HG02588 (cell line): ENCODE measurements at regions not wholly inside any gene's neighbourhood (a gene's known extent, or its start where the extent isn't known, plus 50 kb on each side); places are given as distances from the start of the nearest gene placed in this dataset.

Experiments
- ATAC-seq: cut with Tn5 transposase; IDR thresholded peaks from one replicate; pipeline ENCODE4 v1.9.1; 2021; ENCODE audit warnings: mild to moderate bottlenecking, moderate library complexity; ENCODE audit not compliant: unreplicated experiment

DNA sequence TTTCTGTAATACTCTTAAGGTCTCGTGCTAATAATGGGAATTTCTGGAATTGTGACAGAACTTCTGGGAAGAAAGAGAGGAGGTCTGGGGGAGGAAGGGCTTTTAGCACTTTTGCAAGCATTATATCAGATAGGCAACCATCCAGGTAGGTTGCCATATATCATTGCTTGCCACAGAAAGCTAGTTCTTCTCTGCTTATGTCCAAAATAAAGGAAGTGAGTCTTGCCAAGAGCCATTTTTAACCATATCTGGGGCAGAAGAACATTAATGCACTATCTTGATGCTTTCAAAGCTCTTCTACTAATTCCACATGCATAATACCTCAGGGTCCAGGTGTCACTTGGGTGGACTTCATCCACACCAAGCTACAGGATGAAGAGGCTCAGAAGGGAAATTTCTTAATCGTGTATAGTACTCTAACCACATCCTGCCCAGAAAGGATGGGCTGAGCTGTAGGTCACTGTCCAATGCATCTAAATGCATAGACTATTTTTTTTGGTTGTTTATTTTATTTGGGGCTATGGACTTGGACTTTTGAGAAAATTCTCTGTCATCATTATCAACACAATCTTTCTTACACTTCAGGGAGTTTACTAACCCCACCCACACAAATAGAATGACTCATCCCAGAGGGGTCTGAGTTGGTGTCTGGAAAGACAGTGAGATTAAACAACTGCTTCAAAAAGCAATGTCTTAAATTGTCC is 68.9 kb upstream of the ADO start:
- peak; percentile 44 for ATAC-seq

DNA sequence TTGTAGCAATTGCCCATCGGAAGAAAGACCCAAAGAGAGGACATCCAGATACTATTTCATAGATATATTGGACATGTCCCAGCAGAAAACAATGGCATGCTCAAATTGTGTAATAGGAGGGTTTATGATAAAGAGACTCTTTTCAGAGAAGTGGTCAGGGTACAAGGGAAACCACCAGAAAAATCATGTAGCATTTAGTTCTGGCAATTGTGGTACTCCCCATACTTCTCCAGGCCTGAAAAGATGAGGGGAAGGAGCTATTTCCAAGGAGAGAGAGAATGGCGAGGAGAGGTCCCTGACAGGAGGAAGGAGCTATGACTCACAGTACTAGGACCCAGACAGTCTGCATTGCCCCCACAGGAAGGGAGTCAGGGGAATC is 68.4 kb upstream of the ADO start:
- no peak for ATAC-seq

DNA sequence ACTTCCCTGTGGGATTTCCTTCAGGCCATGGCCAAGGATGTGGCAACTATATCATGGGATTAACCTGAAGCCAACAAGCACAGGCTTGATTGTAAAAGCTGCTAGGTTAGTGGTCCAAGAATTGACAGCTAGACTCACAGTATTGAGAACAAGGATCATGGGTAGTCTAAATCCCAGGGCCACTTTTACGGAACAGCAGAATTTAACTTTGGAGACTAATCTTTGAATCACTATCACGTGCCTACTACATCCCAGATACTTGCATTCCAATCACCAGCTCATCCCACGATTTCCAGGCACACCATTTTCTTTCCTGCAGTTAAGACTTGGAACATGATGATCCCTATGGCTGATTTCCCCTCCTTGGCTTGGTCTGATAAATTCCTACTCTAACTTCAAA is 65.6 kb upstream of the ADO start:
- no peak for ATAC-seq

DNA sequence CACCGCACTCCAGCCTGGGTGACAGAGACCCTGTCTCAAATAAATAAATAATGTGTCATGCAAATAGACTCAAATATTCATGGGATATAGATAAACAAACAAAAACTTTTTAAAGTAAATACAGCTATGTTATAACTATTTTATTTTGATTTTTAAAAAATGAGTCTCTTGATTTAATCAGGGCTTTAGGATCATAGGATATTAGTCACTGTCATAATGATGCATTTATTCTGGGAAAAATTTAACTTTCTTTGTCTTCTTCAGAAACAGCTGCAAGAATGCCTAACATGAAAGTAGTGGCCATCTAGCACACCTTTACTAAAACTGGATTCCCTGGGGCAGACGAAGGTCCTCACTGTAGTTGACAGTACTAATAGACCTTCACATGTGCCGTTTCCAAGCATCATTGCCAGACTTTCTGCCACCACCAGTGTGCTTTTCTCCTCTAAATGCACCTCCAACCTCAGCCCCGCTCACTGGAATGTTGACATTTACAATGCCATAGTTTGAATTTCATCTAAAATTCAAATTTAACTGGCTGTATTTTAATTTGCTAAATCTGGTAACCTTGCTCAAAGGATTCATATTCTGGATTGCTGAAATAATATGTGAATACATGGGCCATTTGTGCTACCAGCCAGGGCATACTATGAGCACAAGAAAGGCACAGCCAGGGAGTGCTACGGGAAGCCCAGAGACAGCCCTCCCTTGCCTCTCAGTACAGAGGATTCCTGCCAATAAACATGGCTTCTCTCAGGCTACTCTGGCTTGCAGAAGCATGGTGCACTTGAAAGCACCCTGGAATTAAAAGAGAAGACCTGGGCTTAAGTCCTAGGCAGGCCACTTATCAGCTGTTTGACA is 63.4 kb upstream of the ADO start:
- ATAC-seq: no peak

DNA sequence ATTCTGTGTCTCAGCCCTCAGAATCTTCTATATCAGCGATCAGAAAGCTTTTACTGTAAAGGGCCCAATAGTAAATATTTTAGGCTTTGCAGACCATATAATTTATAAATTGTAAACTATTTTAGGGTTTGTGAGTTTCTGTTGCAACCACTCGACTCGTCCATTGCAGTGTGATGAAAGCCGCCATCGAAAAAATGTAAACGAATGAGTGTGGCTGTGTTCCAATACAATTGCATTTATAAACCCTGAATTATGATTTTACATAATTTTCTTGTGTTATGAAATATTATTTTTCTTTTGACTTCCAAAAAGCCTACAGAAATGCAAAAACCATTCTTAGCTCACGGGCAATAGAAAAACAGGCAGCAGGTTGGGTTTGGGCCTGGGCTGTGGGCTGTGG is 62.5 kb upstream of the ADO start:
- ATAC-seq: no peak

DNA sequence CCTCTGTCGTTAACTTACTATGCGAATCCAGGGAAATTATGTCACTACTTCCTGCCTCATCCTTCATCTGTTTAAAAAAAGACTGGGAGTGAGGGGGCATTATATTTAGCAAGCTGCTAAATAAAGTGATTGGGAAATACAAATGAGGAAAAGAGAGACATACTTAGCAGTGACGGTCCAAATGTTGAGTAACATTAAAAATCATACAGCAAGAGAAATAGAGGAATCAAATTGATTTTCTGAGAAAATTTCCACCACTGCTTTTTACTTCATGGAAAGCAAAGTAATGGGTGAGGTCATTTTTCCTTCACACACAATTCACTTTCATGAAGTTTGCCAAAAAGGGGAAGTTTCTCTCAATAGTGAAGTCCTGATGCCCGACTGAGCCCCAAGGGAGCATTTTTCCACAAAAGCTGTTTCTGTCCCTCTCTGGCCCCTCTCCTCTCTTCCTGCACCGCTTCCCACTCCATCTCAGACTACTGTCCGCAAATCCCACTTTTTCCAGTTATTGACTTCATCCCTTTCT is 61.9 kb upstream of the ADO start:
- no peak for ATAC-seq

DNA sequence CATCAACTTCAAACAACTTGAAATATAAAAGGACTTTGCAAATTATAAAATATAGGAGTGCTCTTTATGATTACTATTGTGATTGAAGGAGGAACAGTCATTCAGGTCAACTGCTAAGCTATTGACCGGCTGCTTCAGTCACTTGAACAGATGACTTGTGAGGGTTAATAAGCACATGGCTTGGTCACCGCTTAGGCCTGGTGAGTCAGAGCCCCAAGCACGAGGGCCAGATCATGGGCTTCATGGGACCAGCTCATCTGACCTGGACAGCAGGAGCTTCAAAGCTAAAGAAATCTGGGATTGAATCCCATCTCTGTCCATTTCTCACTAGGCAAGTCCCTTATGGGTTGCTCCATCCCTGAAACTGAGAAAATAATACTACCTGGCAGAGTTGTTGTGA is 60.4 kb upstream of the ADO start:
- ATAC-seq: no peak

DNA sequence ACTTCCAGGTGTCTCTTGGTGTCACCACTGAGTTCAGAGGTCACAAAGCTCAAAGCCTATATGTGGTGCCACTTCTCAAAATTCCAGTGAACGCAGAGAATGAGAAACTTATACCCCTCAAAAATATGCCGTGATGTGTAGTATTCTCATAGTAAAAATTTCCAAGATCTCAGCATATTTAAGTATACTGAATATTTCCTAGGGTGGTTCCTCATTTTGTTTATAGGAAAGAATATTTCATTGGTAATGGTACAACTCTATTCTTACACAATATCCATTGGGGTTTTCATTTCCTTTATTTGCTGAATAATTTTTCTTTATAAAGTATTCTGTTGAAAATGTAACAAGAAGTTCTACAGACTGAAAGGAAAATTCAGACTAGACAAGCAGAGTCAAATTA is 58.9 kb upstream of the ADO start:
- ATAC-seq: no peak

DNA sequence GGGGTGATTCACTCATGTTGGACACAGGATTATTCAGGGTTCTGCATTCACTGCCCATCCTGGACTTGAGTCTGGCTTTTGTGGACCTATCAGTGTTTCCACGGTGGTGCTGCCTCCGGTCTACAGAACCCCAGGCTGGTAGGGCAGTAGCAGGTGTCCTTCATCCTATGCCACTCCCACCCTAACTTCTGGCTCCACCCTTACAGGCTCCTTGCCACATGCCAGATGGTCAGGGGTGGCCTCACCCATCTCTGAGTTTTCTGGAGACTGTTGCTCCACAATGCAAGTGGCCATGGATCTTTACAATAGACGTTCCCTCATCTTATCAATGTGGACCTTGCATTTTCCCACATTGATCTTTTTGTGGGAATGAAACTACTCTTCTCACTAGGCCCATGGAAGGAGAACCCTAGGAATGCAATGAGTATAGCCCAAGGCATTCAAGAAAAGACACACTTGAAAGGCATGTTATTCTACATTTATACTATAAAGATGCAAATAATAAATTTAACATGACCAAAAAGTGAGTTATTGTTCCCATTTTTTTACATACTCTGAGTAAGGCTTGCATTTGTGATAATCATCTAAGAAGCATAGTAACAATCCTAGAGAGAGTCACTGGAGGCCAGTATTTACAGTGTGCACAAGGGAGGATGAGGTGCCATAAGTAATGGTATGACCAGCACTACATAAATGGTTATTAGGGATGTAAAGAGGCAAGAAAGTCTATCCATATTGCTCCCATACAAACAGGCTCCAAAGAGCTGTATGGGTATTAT is 57.4 kb upstream of the ADO start:
- ATAC-seq: no peak

DNA sequence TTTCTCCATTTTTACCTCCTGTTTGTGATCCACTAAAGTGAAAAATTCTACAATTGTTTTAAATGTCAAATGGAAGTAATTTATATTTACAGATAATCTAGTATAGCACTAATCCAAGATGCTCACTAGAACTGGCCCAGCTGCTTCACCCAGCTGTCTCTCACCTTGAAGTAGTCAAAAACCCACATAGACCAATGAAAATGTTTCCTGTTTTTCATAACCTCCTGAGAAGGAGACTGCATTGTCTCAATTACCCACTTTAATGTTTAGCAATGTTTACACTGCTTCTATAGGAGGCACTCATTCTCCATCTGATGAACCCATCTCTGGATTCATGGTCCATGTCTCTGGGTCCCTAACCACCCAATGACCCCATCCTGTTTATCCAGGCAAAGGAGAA is 56.1 kb upstream of the ADO start:
- no peak for ATAC-seq

DNA sequence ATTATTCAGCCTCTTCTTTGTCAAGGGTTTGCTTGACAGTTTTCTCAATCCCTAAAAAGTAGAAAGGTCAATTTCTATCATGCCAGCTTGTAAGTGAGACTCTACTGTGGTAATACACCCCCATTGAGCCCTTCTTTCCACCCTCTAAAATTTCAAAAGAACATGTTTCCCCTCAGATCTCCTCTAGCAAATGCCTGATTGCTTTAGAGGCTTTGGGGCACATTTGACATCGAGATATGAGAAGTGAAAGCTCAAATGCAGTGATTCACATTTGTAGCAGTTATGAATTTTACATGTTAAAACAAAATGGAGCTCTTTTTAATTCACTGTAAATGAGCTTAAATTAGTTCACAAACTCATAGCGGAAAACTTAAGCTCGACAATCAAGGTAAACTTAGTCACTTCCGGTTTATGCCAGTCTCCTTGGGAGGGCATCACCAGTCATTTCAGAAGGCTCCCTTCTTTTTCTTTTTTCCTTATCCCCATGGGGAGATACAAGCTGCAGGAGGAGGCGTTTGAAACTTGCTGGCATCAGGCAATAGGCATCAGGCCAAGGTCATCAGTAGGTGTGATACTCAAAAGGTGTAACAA is 55.3 kb upstream of the ADO start:
- ATAC-seq: no peak
